ENCODE measurements at regions not wholly inside any gene's neighbourhood (a gene's known extent, or its start where the extent isn't known, plus 50 kb on each side); places are given as distances from the start of the nearest gene placed in this dataset.

- H3K27me3 ChIP-seq (ENCODE audit: control insufficient read depth, insufficient read depth, low read length), result no peaks in the 10 kb centered on the region
- TF ChIP-seq CTCF (IDR thresholded peaks at IDR 0.05; ENCODE audit: low read depth, low read length), result no peak
- no peak for DNase-seq (ENCODE audit: low read depth, low spot score)
- no peak overlapping the region for H3K27ac ChIP-seq (ENCODE audit: low read depth, low read length)
- H3K9me3 ChIP-seq (ENCODE audit: control insufficient read depth, insufficient read depth, low read length), result peaks cover 3% of the 10 kb centered on the region; the same call in 1 of the 2 replicates
- POLR2A ChIA-PET, result no interaction called here
- CTCF ChIA-PET, result no interaction called here
- H3K4me3 ChIP-seq (ENCODE audit: low read depth, low read length), result no peak overlapping the region
Observed at GRCh38 chr11:41878095-41878494, 418.6 kb upstream of the LRRC4C start.

- no peak overlapping the region for H3K27ac ChIP-seq (ENCODE audit: low read depth, low read length)
- DNase-seq (ENCODE audit: low read depth, low spot score), result no peak
- CTCF ChIA-PET, result no interaction called here
Observed at GRCh38 chr11:41879214-41879613, 419.8 kb upstream of the LRRC4C start.

GRCh38 chr11:41895081-41895480 lies 435.6 kb upstream of the LRRC4C start:
- Histone ChIP-seq H3K4me3 (ENCODE audit: low read depth, low read length) (no peak overlapping the region), H3K27ac (ENCODE audit: low read depth, low read length) (no peak overlapping the region), H3K9me3 (ENCODE audit: control insufficient read depth, insufficient read depth, low read length) (peaks cover 5% of the 10 kb centered on the region; the same call in 1 of the 2 replicates), H3K27me3 (ENCODE audit: control insufficient read depth, insufficient read depth, low read length) (no peaks in the 10 kb centered on the region)
- POLR2A ChIA-PET, result no interaction called here
- no peak for TF ChIP-seq CTCF (IDR thresholded peaks at IDR 0.05; ENCODE audit: low read depth, low read length)
- CTCF ChIA-PET, result no interaction called here
- DNase-seq (ENCODE audit: low read depth, low spot score), result no peak

More at GRCh38 chr11:41879214-41879613, 419.8 kb upstream of the LRRC4C start:
- POLR2A ChIA-PET, result no interaction called here
- no peaks in the 10 kb centered on the region for H3K27me3 ChIP-seq (ENCODE audit: control insufficient read depth, insufficient read depth, low read length)
- no peak overlapping the region for H3K4me3 ChIP-seq (ENCODE audit: low read depth, low read length)
- TF ChIP-seq CTCF (IDR thresholded peaks at IDR 0.05; ENCODE audit: low read depth, low read length), result no peak
- H3K9me3 ChIP-seq (ENCODE audit: control insufficient read depth, insufficient read depth, low read length), result peaks cover 3% of the 10 kb centered on the region; the same call in 1 of the 2 replicates

GRCh38 chr11:41897991-41898390 lies 438.5 kb upstream of the LRRC4C start:
- no peak overlapping the region for H3K27ac ChIP-seq (ENCODE audit: low read depth, low read length)
- POLR2A ChIA-PET, result no interaction called here

GRCh38 chr11:41917900-41918299 lies 458.4 kb upstream of the LRRC4C start:
- Histone ChIP-seq H3K4me3 (ENCODE audit: low read depth, low read length) (no peak overlapping the region), H3K27me3 (ENCODE audit: control insufficient read depth, insufficient read depth, low read length) (no peaks in the 10 kb centered on the region), H3K27ac (ENCODE audit: low read depth, low read length) (no peak overlapping the region), H3K9me3 (ENCODE audit: control insufficient read depth, insufficient read depth, low read length) (peaks cover 14% of the 10 kb centered on the region)
- POLR2A ChIA-PET, result no interaction called here
- no peak for DNase-seq (ENCODE audit: low read depth, low spot score)
- no peak for TF ChIP-seq CTCF (IDR thresholded peaks at IDR 0.05; ENCODE audit: low read depth, low read length)
- CTCF ChIA-PET, result no interaction called here

More at GRCh38 chr11:41897991-41898390, 438.5 kb upstream of the LRRC4C start:
- Histone ChIP-seq H3K9me3 (ENCODE audit: control insufficient read depth, insufficient read depth, low read length) (peaks cover 11% of the 10 kb centered on the region; the same call in 1 of the 2 replicates), H3K27me3 (ENCODE audit: control insufficient read depth, insufficient read depth, low read length) (no peaks in the 10 kb centered on the region), H3K4me3 (ENCODE audit: low read depth, low read length) (no peak overlapping the region)
- CTCF ChIA-PET, result no interaction called here
- TF ChIP-seq CTCF (IDR thresholded peaks at IDR 0.05; ENCODE audit: low read depth, low read length), result no peak
- no peak for DNase-seq (ENCODE audit: low read depth, low spot score)
